HG03045 (cell line): ENCODE measurements at regions not wholly inside any gene's neighbourhood (a gene's known extent, or its start where the extent isn't known, plus 50 kb on each side); places are given as distances from the start of the nearest gene placed in this dataset.

Experiments
- ATAC-seq: cut with Tn5 transposase; IDR thresholded peaks from one replicate; pipeline ENCODE4 v1.9.1; 2021; ENCODE audit warnings: mild to moderate bottlenecking, moderate library complexity; ENCODE audit not compliant: unreplicated experiment

DNA sequence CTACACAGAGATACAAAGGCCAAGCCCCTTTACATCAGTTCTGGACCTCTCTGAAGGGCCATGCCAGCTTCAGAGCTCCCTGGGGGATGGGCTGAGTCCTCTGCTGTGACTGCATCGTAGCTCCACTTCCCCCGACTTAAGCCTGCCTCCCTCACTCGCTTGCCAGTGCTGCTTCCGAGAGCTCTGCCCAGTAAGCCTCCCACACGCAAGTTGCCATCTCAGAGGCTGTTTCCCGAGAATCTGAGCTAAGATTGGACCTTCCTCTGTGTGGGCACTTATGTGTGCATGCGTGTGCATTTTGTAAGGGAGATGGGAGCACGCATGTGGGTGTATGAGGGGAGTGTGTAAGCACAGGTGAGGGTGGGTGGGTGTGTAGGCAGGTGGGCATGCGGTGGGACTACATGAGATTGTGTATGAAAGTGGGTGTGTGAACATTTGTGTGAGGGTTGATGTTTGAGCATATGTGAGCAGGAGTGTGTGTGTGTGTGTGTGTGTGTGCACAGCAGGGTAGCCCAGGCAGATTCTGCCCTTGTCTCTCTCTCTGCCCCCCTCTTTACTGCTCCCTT, 163.0 kb upstream of the SYT13 start:
- no peak for ATAC-seq

DNA sequence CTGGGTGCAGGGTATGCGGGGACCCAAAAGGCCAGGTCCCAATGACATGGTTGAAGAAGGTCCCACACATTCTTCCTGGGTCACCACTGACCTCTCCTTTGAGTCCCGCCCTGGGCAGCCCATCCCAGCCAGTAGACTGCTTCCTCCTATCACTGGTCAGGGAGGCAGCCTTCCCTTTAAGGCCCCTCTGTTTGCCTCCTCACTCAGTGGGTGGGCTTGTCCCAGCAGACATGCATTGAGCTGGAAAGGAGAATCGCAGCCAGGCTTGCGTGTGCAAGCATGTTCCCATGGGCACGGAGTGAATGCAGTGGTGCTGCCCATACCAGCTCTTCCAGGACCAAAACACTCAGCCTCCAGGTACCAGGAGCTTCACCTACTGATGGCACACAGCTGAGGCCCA, 162.4 kb upstream of the SYT13 start:
- ATAC-seq, result no peak

DNA sequence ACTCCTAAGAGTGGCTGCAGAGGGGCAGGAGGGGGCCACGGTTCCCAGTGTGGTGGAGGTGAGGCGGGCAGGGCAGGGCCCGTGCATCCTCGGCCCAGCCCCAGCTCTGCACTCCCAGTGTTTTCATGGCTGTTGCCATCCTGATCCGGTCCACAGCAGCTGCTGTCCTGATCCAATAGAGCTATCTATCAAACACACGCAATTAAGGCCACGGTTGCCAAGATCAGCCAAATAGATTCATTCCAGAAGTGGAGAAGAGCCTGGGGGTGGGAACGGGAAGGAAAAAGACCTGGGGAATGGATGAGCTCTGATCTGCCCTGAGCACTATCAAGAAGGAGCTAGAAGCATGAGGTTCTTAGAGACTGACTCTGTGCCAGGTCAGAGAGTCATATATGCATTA, 160.9 kb upstream of the SYT13 start:
- ATAC-seq, result no peak

DNA sequence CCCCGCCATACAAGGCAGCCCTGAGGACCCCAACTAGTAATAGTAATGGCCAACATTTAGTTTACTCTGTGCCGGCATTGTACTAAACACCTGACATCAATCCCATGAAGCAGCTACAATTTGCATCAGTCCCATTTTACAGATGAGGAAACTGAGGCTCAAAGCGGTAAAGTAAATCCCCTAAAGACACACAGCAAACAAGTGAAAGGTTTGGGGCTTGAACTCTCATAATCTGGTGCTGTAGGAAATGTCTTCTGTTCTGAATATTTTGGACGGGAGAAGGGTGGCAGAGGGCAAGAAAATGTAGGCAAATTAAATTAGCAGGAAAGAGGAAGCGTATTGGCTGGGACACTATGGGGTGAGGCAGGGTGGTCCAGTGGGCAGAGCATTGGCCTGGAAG, 160.3 kb upstream of the SYT13 start:
- ATAC-seq, result no peak

DNA sequence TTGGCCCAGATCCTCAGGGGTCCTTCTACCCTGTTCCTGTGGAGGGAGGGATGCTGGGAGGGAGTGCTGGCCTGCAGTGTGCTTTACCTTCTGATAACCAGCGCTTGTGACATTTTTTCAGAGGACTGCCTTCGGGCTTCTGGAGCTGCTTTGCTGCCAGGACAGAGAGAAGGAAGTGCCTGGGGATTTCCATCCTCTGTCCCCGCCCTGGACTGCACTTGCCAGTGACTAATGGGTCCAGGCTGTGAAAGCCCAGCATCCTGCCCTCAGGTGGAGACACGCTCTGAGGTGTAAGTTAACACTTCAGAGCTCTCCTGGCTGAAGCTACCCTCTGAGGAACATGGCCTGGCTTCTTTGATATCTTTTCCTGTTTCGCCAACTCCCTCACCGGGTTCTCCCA, 158.7 kb upstream of the SYT13 start:
- ATAC-seq, result no peak

DNA sequence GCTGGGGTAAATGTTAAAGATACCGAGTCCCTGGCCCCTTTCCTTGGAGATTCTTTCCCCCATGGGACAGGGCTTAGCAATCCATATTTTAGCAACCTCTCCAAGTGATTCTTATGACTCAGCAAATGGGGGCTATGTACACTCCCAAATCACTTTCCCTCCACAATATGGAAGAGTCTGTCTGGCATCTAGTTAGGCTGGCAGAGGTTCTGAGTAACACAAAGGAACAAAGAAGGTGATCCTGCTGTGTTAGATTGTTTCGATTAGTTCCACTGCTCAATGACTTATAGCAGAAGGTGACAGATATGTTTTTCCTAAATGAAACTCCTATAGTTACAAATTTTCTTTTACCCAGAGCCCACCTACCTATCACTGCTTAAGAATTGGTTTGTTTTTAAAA, 154.0 kb upstream of the SYT13 start:
- no peak for ATAC-seq

DNA sequence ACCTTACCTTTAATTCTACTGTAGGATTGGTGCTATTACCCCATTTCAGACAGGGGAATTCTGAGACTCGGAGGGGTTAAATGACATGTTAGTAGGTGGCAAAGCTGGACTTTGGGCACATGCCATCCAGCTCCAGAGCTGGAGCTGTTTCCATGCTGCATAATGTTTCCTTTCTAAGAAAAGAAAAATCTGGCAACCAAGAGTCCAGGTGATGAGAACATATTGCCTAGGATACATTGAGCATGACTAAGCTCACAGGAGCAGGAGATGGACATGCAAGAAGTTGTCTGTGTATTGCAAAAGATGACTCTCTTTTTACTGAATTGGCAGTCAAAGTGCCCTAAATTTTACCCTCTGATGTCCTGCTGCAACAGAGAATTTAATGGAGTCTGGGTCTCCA, 150.8 kb upstream of the SYT13 start:
- ATAC-seq, result no peak

DNA sequence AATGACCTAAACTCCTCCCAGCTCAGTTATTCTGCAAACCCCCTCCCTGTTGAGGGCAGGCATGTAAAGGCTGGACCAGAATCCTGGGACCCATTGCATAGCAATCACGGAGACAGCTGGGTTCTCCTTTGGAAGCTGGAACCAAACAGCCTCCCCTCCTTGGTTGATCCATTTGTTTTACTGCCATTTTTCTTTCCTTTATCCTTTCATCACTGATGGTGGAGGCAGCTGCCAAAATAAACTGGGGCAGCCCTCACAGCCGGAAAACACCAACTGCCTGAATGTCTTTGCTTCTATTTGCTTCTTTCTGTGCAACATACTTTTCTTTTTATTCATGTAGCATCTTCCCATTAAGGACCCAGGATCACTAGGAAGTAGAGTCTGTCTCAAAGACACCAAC, 150.0 kb upstream of the SYT13 start:
- no peak for ATAC-seq

DNA sequence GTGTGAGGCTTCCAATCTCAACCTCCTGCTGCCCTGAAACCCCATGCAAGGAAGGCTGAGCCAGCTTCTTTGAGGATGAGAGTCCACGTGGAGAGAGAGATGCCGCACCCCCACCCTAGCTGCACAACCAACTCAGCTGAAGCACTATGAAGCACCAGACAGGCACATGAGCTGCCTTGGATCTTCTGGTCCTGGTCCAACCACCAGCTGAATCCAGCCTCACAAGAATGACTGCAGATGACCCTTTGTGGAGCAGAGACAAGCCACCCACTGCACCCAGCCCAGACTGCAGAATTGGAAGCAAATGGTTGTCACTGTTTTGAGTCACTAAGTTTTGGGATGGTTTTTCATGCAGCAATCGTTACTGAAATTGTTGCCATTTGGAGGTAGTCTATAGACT, 149.6 kb upstream of the SYT13 start:
- no peak for ATAC-seq

DNA sequence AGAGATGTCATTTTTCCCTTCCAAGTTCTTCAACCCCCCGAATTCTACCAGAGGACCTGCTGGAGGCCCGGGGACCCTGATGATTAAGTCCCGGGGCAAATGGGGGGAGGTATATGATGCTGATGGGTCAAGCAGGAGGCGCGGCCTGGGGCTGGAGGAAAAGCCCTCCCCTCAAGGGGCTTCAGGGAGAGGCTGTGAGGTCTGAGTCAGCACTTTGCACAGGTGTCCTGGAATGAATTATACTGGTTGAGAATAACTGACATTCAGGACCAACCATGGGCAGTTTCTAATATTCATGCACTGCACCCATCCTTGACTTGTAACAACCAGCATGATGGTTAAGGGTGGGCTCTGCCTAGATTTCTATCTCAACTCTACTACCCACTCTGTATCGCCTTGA, 146.8 kb upstream of the SYT13 start:
- no peak for ATAC-seq

DNA sequence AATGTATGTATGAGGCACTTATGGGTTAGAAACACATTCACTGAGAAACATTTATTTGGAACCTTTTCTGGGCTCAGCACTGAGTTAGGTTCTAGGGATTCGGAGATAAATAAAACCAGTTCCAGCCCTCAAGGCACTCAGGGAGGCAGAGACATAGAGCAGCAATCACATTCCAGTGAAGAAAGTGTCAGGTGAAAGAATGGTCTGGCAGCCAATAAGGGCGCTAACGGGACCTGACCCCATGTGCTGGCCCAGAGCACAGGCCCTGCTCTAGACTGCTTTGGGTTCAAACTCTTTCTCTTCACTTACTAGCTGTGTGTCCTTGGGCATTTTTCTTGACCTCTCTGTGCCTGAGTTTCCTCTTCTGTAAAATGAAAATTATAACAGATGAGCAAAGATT, 146.0 kb upstream of the SYT13 start:
- ATAC-seq, result no peak

DNA sequence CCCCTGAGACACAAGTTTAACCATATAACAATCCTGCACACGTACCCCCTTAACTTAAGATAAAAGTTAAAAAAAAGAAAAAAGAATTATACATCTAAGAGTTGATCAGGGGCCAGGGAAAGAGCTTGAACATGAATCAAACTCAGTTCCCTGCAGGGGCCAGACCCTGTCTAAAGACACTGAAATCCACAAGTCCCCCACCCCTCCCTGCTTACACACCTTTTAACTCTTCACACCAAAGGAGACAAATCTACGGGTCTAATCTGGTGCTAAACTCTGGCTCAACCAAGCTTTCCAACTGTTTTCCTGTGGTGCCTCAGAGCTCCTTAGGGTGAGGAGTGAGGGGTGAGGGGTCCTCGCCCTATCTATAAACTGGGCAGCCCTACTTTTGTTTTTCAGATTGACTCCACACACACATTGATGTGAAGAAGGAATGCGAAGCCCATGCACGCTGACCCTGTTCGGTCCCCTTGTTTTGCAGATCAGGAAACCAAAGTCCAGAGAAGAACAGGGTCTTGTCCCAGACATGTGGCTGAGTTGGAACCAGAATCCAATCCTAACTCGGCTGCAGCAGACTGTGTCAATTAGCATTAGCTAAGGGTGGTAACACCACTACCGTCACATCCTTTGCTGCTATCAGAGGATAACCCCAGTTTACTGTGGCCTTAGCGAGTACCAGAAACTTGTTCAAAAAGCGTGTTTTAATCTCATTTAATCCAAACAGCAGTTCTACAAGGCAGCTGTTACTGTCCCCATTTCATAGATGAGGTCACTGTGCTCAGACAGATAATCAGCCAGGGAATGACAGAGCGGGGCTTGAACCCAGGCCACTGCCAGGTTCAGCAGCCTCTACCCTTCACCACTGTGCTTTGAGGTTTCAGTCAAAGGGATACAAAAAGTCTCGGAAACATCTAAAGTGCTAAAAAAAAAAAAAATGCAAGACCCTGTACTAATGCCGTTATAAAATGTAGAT, 145.2 kb upstream of the SYT13 start:
- ATAC-seq, result no peak

DNA sequence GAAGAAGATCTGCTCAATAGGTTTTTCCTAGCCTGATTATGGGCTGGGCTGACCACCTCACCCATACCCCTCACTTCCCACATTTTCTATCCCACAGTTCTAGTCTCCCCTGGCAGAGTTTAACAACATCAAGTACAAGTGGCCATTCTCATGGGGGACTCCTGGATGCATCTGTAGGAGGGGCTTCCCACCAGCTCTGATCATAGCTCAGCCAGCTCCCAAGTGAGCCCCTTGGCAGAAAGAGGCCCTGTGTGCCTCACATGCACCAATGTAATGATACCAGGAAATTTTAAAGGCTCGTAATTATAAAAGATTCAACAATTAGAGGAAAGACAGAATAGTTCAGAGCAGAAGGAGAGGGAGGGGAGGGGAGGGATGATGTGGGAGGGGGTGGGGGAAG, 144.2 kb upstream of the SYT13 start:
- ATAC-seq, result no peak

DNA sequence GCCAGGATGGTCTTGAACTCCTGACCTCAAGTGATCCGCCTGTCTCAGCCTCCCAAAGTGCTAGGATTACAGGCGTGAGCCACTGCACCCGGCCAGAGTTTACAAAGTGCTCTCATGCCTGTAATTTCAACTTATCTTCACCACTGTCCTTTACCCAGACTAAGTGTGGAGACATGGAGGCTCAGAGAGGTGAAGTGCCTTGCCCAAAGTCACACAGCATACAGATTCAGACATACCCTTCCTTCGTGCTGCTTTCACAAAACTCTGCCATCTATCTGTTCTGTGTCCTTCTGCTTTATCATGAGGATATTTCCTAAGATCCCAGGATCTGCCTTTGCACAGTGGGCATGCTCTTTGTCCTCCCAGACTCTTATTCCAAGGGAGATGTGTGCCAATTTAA, 143.6 kb upstream of the SYT13 start:
- ATAC-seq, result no peak

DNA sequence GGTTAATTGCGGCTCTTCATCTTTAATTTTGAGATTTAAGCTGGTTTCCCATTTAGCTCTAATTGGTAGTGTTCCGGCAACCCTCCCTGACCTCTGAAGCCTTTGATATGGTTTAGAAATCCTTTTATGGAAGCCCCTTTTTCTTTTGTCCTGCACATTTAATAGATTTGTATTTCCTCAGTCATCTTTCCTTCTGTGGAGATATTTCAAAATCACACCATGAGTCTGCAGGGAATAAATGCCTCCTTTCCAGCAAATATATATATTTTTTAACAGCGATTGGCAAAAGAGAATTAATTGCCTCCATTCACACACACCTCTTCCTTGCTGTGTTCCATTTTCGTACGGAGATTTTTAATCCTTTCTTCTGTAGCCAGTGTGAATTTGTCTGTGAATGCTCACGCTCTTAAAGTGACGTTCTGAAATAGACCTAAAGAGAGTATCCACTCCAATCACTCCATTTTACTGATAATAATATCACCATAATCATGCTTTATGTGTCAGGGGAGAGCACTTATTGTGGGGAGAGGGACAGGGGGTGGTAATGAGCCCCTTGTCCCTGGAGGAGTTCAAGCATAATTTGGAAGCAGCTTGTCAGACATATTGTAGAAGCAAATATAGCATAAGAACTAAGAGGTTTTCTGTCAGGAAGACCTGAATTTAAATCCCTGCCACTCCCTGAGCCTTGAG, 142.5 kb upstream of the SYT13 start:
- ATAC-seq, result no peak

DNA sequence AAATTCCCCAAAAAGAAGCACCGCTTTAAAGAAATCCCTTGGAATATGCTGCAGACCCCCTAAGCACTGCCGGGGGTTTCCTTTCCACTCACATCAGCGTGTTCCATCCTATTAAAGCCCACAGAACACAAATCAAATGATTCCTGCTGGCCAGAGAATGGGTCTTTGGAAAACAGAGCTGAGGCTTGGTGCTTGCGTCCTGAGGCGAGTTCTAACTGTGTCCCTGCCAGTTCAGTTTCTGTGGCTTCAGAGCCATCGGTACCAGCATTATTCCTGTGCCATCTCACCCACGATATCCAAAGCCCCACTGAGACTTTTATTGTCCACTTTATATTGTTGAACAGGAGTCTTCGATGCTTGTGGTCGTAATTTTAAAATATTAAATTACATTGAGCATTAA, 142.0 kb upstream of the SYT13 start:
- no peak for ATAC-seq

DNA sequence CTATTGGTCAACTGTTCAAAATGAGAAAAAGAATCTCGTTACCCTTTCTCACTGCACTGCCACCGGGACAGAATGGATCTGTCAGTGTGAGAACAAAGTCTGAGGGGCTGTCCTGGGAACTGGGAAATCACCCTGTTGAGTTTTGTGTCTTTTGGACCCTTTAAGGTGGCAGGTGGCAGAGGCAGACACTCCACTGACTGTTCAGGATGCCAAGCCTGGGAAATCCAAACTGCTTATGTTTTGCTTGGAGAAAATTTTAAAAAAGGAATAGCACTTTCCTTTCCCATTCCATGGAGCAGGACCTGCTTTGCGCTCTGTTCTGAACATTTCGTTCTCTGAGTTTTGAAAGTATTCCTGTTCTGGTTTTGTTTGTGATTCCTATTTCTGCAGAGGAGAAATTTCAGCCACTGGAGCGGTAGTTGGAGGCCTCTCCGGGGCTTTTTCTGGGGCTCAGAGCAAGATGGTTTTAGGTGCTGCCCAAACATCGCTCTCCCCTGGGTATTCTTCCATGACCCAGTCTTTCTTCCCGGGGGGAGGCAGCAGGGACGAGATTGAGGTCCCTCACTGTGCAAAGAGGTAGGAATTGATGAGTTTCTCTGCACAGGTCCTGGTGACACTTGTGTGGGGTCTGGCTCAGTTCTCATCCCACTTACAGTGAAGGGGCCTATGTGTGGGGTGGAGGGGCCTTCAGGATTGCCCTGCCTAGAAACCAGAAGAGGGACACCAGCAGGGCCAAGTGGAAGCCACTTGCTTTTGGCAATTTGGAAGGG, 138.5 kb upstream of the SYT13 start:
- ATAC-seq, result no peak

DNA sequence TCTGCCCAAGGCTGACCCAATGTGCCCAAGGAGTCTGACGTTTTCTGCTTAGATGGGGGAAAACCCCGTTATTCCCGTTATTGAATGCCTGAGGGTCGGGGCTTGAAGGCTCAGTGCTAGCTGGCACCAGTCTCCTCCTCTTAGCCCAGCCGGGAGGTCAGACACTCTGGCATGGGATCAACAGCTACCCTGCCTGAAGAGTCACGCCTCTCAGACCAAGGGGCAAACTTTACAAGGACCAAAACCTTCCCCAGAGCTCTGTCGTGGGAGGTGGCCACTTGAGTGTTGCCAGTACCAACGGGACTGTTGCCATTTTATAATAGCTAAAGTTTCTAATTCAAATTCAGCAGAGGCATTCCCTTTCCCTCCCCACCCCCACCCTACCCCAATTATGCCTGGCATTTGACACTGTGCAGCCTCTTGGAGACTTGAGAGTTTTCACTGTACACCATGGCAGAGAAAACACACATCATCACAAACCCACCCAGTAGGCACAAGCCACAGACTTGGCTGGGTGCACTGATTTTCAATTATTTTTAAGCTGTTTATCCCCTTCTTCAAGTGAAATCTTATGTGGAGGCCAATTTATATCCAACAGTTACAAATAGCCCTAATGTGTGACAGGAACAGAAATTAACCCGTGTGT, 137.5 kb upstream of the SYT13 start:
- no peak for ATAC-seq

DNA sequence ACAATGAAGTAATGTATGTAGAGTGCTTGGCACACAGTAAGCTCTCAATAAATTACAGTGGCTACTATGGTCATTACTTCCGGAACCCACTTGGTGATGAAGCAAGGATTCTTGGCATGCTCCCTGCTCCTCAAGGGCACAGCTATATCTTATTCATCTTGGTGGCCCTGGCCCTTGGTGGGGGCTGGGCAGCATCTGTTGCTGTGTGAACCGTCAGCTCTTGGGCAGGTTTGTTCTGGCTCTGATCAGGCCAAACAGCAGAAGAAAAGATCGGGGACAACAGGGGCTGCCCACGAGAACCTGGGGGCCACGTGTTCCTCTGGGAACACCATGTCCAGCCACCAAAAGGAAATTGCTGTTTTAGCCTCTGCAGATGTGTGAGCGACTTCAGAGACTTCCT, 136.9 kb upstream of the SYT13 start:
- no peak for ATAC-seq

DNA sequence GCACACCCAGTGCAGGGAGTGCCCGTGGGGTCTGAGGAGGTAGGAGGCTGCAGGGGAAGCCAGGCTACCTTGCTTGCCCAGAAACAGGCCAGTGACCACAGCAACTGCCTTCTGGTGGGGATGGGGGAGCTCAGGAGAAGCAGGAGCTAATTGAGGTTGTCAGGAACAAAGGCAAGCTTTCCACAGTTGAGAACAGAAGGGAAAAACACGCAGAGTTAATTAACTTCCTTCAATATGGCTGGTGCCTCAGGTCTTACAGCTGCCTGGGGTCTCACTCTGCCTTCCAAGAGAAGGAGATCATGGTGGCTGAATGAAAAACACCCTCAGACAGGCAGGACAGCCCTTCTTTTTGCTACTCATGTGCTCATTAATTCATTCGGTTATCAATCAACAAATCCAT, 127.9 kb upstream of the SYT13 start:
- no peak for ATAC-seq
